ENCODE measurements at regions not wholly inside any gene's neighbourhood (a gene's known extent, or its start where the extent isn't known, plus 50 kb on each side); places are given as distances from the start of the nearest gene placed in this dataset.
A peak's percentile ranks its signal among the peaks of the same experiment; 100 is the strongest.

DNA sequence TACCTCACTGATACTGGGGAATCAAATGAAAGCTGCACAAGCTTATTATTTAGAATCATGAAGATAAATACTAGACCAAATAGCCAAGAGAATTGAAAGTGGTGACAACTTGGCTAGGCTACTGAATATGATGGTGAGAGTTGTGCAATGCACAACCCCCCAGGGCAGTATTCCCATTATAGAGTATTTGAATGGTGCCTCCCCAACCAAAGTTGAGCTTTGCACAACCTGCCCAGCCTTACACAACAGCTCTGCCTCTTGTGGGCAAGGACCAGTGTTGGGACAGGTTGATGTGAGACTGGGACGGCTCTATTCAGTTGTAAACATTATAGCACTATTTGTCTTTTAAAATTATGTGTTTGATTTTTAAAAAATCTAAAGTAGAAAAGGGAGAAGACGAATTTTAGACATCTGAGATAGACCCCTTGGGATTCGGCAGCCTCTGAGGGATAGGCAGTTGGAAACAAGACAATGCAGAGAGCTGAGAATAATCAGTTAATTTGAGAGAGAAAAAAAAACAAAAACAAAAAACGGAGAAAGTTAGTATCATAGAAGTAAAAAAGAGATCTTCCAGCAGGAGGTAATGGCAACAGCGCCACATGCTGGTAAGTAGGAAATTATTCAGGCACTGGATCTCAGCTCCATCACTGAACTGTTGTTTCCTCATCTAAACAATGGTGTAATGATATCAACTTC, 91.0 kb upstream of the KCNA3 start:
- DNase-seq (ENCODE audit: low read depth), result peak; percentile 54

- DNase-seq (ENCODE audit: low read depth), result no peak
These were observed 88.4 kb upstream of the KCNA3 start for GRCh38 chr1:110763149-110763548.

DNA sequence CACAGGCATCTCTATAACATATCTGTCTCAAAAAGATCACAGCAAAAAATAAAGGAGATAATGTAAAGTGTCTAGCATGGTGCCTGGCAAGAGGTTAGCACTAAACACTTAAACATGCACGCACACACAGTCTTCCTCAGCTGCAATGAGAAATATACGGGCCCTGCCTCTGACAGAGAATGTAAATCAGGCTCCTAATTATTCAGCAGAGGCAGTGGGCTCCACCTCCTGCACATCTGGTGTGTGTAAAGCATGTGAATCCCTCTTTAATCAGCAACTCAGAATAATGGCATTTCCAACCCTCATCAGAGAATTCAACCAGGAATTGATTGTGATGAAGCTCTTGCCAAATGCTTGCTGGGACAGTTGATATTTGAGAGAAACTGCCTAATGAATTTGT, 85.6 kb upstream of the KCNA3 start:
- DNase-seq (ENCODE audit: low read depth), result no peak

GRCh38 chr1:110756506-110756905, 81.8 kb upstream of the KCNA3 start:
- no peak for DNase-seq (ENCODE audit: low read depth)

DNA sequence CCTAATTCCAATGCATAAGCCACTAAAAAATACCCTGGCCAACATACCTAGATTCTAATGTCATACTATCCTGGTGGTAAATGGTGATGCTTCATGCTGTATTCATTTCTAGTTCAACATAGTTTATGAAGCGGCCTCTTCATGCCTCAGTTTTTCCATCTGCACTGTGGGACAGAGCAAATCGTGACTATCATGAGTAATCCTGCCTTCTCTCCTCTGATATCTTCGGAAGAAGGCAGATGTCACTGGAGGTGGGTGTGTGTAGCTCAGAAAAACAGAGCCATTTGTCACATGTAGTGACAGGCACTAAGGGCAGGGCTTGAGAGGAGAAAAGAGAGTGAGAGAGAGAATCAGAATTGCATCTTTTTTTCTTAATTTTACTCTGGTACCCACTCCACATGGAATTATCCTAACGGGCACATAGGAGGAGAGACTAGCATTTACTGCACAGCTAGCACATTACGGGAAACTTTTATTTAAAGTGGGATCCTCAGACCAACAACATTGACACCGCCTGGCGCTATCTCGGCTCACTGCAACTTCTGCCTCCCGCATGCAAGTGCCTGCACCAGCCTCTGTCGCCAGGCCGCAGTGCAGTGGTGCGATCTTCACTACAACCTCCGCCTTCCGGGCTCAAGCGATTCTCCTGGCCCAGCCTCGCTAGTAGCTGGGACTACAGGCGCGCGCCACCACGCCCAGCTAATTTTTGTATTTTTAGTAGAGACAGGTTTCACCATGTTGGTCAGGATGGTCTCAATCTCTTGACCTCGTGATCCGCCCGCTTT, 78.4 kb upstream of the KCNA3 start:
- DNase-seq (ENCODE audit: low read depth), result no peak

GRCh38 chr1:110750562-110750961, 75.8 kb upstream of the KCNA3 start:
- no peak for DNase-seq (ENCODE audit: low read depth)

- no peak for DNase-seq (ENCODE audit: low read depth)
These were observed 75.2 kb upstream of the KCNA3 start for GRCh38 chr1:110749960-110750359.

DNA sequence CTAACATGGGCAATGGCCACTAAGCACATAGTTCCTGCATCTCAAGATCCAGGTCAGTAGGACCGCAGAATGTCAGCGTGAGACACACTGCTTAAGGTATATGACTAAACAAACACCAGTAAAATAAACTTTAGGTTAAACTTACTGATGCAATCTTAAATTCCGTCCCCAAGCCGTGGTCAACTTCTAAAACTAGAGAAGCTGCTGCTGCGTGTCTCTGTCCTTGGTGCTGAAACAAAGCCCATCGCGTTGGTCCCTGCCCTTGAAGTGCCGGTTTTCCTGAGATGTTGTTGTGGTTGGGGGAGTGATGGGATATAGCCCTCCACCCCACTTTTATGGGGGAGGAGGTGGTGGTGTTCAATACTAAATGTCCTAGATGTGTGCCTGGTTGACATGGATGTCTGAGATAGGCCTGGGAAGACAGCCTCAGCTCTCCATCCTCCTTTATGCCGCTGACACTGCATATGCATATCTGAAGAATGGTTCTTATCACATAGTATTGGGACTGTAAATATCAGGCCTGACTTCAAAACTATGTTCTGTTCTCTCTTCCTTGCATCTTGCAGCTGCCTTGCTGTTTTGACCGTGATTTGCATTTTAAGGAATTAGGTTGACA, 72.0 kb upstream of the KCNA3 start:
- DNase-seq (ENCODE audit: low read depth), result peak; percentile 62

DNA sequence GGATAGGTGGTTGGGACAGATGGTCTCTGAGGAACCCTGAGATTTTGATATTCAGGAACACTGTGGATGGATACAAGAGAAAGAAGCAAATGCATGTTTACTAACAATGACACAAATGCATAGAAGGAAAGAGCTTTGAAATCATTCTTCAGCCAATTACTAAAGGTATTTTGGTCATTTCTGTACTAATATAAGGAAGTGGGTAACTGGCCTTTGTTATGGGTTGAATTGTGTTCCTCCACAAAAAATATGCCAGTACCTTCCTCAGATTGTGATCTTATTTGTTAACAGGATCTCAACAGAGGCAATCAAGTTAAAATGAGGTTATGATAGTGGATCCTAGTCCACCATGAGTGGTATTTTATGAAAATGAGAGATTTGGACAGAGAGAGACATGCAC, 68.7 kb upstream of the KCNA3 start:
- DNase-seq (ENCODE audit: low read depth), result no peak

GRCh38 chr1:110736900-110737605, 62.3 kb upstream of the KCNA3 start:
- no peak for DNase-seq (ENCODE audit: low read depth)

GRCh38 chr1:110734133-110734680, 59.5 kb upstream of the KCNA3 start:
- no peak for DNase-seq (ENCODE audit: low read depth)

- DNase-seq (ENCODE audit: low read depth), result no peak
These were observed 56.8 kb upstream of the KCNA3 start for GRCh38 chr1:110731529-110731928.

DNA sequence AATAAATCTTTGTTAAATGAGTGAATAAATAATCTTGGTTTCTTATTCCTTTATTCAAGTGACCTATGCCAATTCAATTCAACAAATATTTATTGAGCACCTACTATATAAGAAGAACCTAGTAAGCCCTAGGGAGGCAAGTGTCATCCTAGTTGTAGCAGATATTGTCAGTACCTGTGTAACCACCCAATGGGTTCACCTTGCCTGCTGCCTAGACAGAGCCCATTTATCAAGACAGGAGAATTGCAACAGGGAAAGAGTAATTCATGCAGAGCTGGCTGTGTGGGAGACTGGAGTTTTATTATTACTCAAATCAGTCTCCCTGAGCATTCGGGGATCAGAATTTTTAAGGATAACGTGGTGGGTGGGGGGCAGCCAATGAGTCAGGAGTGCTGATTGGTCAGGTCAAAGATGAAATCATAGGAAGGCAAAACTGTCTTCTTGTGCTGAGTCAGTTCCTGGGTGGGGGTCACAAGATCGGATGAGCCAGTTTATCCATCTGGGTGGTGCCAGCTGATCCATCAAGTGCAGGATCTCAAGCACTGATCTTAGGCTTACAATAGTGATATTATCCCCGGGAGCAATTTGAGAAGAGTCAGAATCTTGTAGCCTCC, 53.8 kb upstream of the KCNA3 start:
- DNase-seq (ENCODE audit: low read depth), result no peak

- DNase-seq (ENCODE audit: low read depth), result no peak
These were observed 52.5 kb upstream of the KCNA3 start for GRCh38 chr1:110727246-110727645.

- DNase-seq (ENCODE audit: low read depth), result no peak
These were observed 52.0 kb upstream of the KCNA3 start for GRCh38 chr1:110726755-110727154.
